ENCODE measurements at regions not wholly inside any gene's neighbourhood (a gene's known extent, or its start where the extent isn't known, plus 50 kb on each side); places are given as distances from the start of the nearest gene placed in this dataset.

GRCh38 chr5:173817561-173817960 lies 70.6 kb upstream of the CPEB4 start:
- Mint-ChIP-seq H3K4me1 (peaks cover 0 to 19% (median 6%) of the 10 kb centered on the region in 7 donors), H3K27ac (no peak overlapping the region), H3K4me3 (no peak overlapping the region), H3K36me3 (peaks cover 0 to 4% (median 4%) of the 10 kb centered on the region in 5 donors), H3K27me3 (peaks cover 4 to 14% (median 9%) of the 10 kb centered on the region in 5 donors), H3K9me3 (peaks cover 0 to 25% (median 5%) of the 10 kb centered on the region in 11 donors)
- no peak for ATAC-seq
- Histone ChIP-seq H3K9me3 (ENCODE audit: control insufficient read depth in 2 of 3, low read length in 3 of 3) (peaks cover 0 to 3% (median 0%) of the 10 kb centered on the region in 3 experiments), H3K4me1 (ENCODE audit: control insufficient read depth in 2 of 2, insufficient read depth in 2 of 2, low read length in 2 of 2) (no peaks in the 10 kb centered on the region), H3K4me3 (ENCODE audit: low read length) (no peak overlapping the region), H3K27me3 (ENCODE audit: control insufficient read depth in 2 of 2, insufficient read depth in 2 of 2, low read length in 2 of 2) (no peaks in the 10 kb centered on the region), H3K36me3 (ENCODE audit: control insufficient read depth in 2 of 3, insufficient read depth in 3 of 3, low read length in 3 of 3) (no peaks in the 10 kb centered on the region), H3K27ac (ENCODE audit: low read depth, low read length) (no peak overlapping the region)
- no peak for DNase-seq
- CTCF ChIA-PET: no interaction called here
- POLR2A ChIA-PET: no interaction called here
- intact Hi-C loops (cut with micrococcal nuclease): no loop called here

- no peak overlapping the region for H3K4me3 ChIP-seq (ENCODE audit: low read length)
- H3K27me3 ChIP-seq (ENCODE audit: control insufficient read depth in 2 of 2, insufficient read depth in 2 of 2, low read length in 2 of 2): no peaks in the 10 kb centered on the region
- no peaks in the 10 kb centered on the region for H3K36me3 ChIP-seq (ENCODE audit: control insufficient read depth in 2 of 3, insufficient read depth in 3 of 3, low read length in 3 of 3)
- intact Hi-C loops (cut with micrococcal nuclease): no loop called here
- H3K27ac ChIP-seq (ENCODE audit: low read depth, low read length): no peak overlapping the region
- ATAC-seq (no peak), DNase-seq (no peak)
- Mint-ChIP-seq H3K9me3 (peaks cover 0 to 25% (median 5%) of the 10 kb centered on the region in 11 donors), H3K4me3 (no peak overlapping the region), H3K27ac (no peak overlapping the region), H3K4me1 (peaks cover 0 to 21% (median 6%) of the 10 kb centered on the region in 7 donors), H3K27me3 (peaks cover 2 to 14% (median 5%) of the 10 kb centered on the region in 5 donors), H3K36me3 (peaks cover 0 to 4% (median 4%) of the 10 kb centered on the region in 5 donors)
- ChIA-PET POLR2A (no interaction called here), CTCF (no interaction called here)
- no peaks in the 10 kb centered on the region for H3K4me1 ChIP-seq (ENCODE audit: control insufficient read depth in 2 of 2, insufficient read depth in 2 of 2, low read length in 2 of 2)
- H3K9me3 ChIP-seq (ENCODE audit: control insufficient read depth in 2 of 3, low read length in 3 of 3): peaks cover 0 to 3% (median 0%) of the 10 kb centered on the region in 3 experiments
Observed at GRCh38 chr5:173819521-173819920, 68.6 kb upstream of the CPEB4 start.

- Histone ChIP-seq H3K4me3 (ENCODE audit: low read length) (no peak overlapping the region), H3K9me3 (ENCODE audit: control insufficient read depth in 2 of 3, low read length in 3 of 3) (peaks cover 0 to 3% (median 0%) of the 10 kb centered on the region in 3 experiments), H3K4me1 (ENCODE audit: control insufficient read depth in 2 of 2, insufficient read depth in 2 of 2, low read length in 2 of 2) (no peaks in the 10 kb centered on the region), H3K27me3 (ENCODE audit: control insufficient read depth in 2 of 2, insufficient read depth in 2 of 2, low read length in 2 of 2) (no peaks in the 10 kb centered on the region), H3K36me3 (ENCODE audit: control insufficient read depth in 2 of 3, insufficient read depth in 3 of 3, low read length in 3 of 3) (no peaks in the 10 kb centered on the region), H3K27ac (ENCODE audit: low read depth, low read length) (no peak overlapping the region)
- intact Hi-C loops (cut with micrococcal nuclease): no loop called here
- H3K27ac Mint-ChIP-seq: no peak overlapping the region
- POLR2A ChIA-PET: no interaction called here
- peaks cover 0 to 26% (median 7%) of the 10 kb centered on the region in 11 donors for H3K9me3 Mint-ChIP-seq
- peaks cover 0 to 22% (median 6%) of the 10 kb centered on the region in 7 donors for H3K4me1 Mint-ChIP-seq
- CTCF ChIA-PET: no interaction called here
- peaks cover 0 to 5% (median 4%) of the 10 kb centered on the region in 5 donors for H3K36me3 Mint-ChIP-seq
- DNase-seq (no peak), ATAC-seq (no peak)
- no peak overlapping the region for H3K4me3 Mint-ChIP-seq
- peaks cover 0 to 4% (median 0%) of the 10 kb centered on the region in 5 donors for H3K27me3 Mint-ChIP-seq
Observed at GRCh38 chr5:173823274-173823644, 64.9 kb upstream of the CPEB4 start.

- H3K4me1 ChIP-seq (ENCODE audit: control insufficient read depth in 2 of 2, insufficient read depth in 2 of 2, low read length in 2 of 2): no peaks in the 10 kb centered on the region
- Mint-ChIP-seq H3K27me3 (peaks cover 0 to 4% (median 0%) of the 10 kb centered on the region in 5 donors), H3K4me1 (peaks cover 0 to 22% (median 6%) of the 10 kb centered on the region in 7 donors), H3K36me3 (peaks cover 0 to 5% (median 4%) of the 10 kb centered on the region in 5 donors), H3K9me3 (peaks cover 0 to 19% (median 6%) of the 10 kb centered on the region in 11 donors), H3K4me3 (no peak overlapping the region), H3K27ac (no peak overlapping the region)
- POLR2A ChIA-PET: interaction anchor here (0.7 kb wide), 1 partner anchor 15 kb away, joined by 4 read pairs; no protein-coding TSS in a partner anchor
- H3K4me3 ChIP-seq (ENCODE audit: low read length): no peak overlapping the region
- ATAC-seq: no peak
- H3K36me3 ChIP-seq (ENCODE audit: control insufficient read depth in 2 of 3, insufficient read depth in 3 of 3, low read length in 3 of 3): no peaks in the 10 kb centered on the region
- intact Hi-C loops (cut with micrococcal nuclease): no loop called here
- no peak overlapping the region for H3K27ac ChIP-seq (ENCODE audit: low read depth, low read length)
- DNase-seq: no peak
- CTCF ChIA-PET: no interaction called here
- H3K9me3 ChIP-seq (ENCODE audit: control insufficient read depth in 2 of 3, low read length in 3 of 3): peaks cover 0 to 3% (median 0%) of the 10 kb centered on the region in 3 experiments
- no peaks in the 10 kb centered on the region for H3K27me3 ChIP-seq (ENCODE audit: control insufficient read depth in 2 of 2, insufficient read depth in 2 of 2, low read length in 2 of 2)
Observed at GRCh38 chr5:173823721-173824567, 64.2 kb upstream of the CPEB4 start.

GRCh38 chr5:173825215-173825865 lies 62.8 kb upstream of the CPEB4 start:
- ChIA-PET POLR2A (interaction anchor here (0.6 kb wide), 1 partner anchor 18 kb away, joined by 3 read pairs; no protein-coding TSS in a partner anchor), CTCF (no interaction called here)
- Histone ChIP-seq H3K27ac (ENCODE audit: low read depth, low read length) (no peak overlapping the region), H3K36me3 (ENCODE audit: control insufficient read depth in 2 of 3, insufficient read depth in 3 of 3, low read length in 3 of 3) (no peaks in the 10 kb centered on the region), H3K4me3 (ENCODE audit: low read length) (no peak overlapping the region), H3K27me3 (ENCODE audit: control insufficient read depth in 2 of 2, insufficient read depth in 2 of 2, low read length in 2 of 2) (no peaks in the 10 kb centered on the region), H3K9me3 (ENCODE audit: control insufficient read depth in 2 of 3, low read length in 3 of 3) (no peaks in the 10 kb centered on the region), H3K4me1 (ENCODE audit: control insufficient read depth in 2 of 2, insufficient read depth in 2 of 2, low read length in 2 of 2) (no peaks in the 10 kb centered on the region)
- H3K27ac Mint-ChIP-seq: no peak overlapping the region
- DNase-seq: no peak
- H3K36me3 Mint-ChIP-seq: peaks cover 0 to 5% (median 0%) of the 10 kb centered on the region in 5 donors
- H3K4me1 Mint-ChIP-seq: peaks cover 0 to 19% (median 6%) of the 10 kb centered on the region in 7 donors
- no peak overlapping the region for H3K4me3 Mint-ChIP-seq
- no peak for ATAC-seq
- intact Hi-C loops (cut with micrococcal nuclease): no loop called here
- peaks cover 0 to 4% (median 0%) of the 10 kb centered on the region in 5 donors for H3K27me3 Mint-ChIP-seq
- peaks cover 0 to 10% (median 4%) of the 10 kb centered on the region in 11 donors for H3K9me3 Mint-ChIP-seq

GRCh38 chr5:173826086-173826427 lies 62.1 kb upstream of the CPEB4 start:
- Mint-ChIP-seq H3K4me1 (peaks cover 0 to 13% (median 2%) of the 10 kb centered on the region in 7 donors), H3K36me3 (peaks cover 0 to 5% (median 0%) of the 10 kb centered on the region in 5 donors), H3K4me3 (no peak overlapping the region), H3K27ac (no peak overlapping the region), H3K9me3 (peaks cover 0 to 10% (median 4%) of the 10 kb centered on the region in 11 donors), H3K27me3 (peaks cover 0 to 4% (median 0%) of the 10 kb centered on the region in 5 donors)
- DNase-seq: no peak
- Histone ChIP-seq H3K9me3 (ENCODE audit: control insufficient read depth in 2 of 3, low read length in 3 of 3) (no peaks in the 10 kb centered on the region), H3K27ac (ENCODE audit: low read depth, low read length) (no peak overlapping the region), H3K4me1 (ENCODE audit: control insufficient read depth in 2 of 2, insufficient read depth in 2 of 2, low read length in 2 of 2) (no peaks in the 10 kb centered on the region), H3K36me3 (ENCODE audit: control insufficient read depth in 2 of 3, insufficient read depth in 3 of 3, low read length in 3 of 3) (no peaks in the 10 kb centered on the region), H3K4me3 (ENCODE audit: low read length) (no peak overlapping the region), H3K27me3 (ENCODE audit: control insufficient read depth in 2 of 2, insufficient read depth in 2 of 2, low read length in 2 of 2) (no peaks in the 10 kb centered on the region)
- no peak for ATAC-seq
- POLR2A ChIA-PET: interaction anchor here (0.6 kb wide), 1 partner anchor 18 kb away, joined by 3 read pairs; no protein-coding TSS in a partner anchor
- CTCF ChIA-PET: no interaction called here
- intact Hi-C loops (cut with micrococcal nuclease): no loop called here

Data from naive thymus-derived CD4-positive, alpha-beta T cell (primary cell).